Stimulated activated CD4-positive, alpha-beta T cell treated with anti-CD3 and anti-CD28 coated beads, Interleukin-15, amount 100 ng/mL, for 1 hour (primary cell): ENCODE measurements at regions not wholly inside any gene's neighbourhood (a gene's known extent, or its start where the extent isn't known, plus 50 kb on each side); places are given as distances from the start of the nearest gene placed in this dataset.
A peak's percentile ranks its signal among the peaks of the same experiment; 100 is the strongest.
"Not testable (repeated sequence)": the region's sequence is repeated elsewhere in the genome, so short reads cannot be mapped to it uniquely, and the experiment has no call there.

Experiments
- DNase-seq, 2 donors: peaks; one replicate each; pipeline ENCODE4 v3.0.0-alpha.2; 2020; ENCODE audit warnings: low read depth in 1 of 2, low spot score in 1 of 2

GRCh38 chr20:29687438-29687837, 1570.0 kb upstream of the DEFB115 start:
- no peak for DNase-seq

GRCh38 chr20:29689411-29690225, 1567.8 kb upstream of the DEFB115 start:
- DNase-seq = peak in 1 of 2 donors; percentile 12

GRCh38 chr20:29690274-29690673, 1567.2 kb upstream of the DEFB115 start:
- DNase-seq = no peak

GRCh38 chr20:29740601-29740950, 1516.9 kb upstream of the DEFB115 start:
- no peak for DNase-seq

- no peak for DNase-seq
These were observed 1516.4 kb upstream of the DEFB115 start for GRCh38 chr20:29740951-29741593.

GRCh38 chr20:29741594-29741893, 1515.9 kb upstream of the DEFB115 start:
- no peak for DNase-seq

GRCh38 chr20:29741894-29742698, 1515.4 kb upstream of the DEFB115 start:
- no peak for DNase-seq

GRCh38 chr20:29742699-29743100, 1514.8 kb upstream of the DEFB115 start:
- no peak for DNase-seq

- no peak for DNase-seq
These were observed 1514.1 kb upstream of the DEFB115 start for GRCh38 chr20:29743101-29743931.

- no peak for DNase-seq
These were observed 1513.4 kb upstream of the DEFB115 start for GRCh38 chr20:29744071-29744470.

- not testable (repeated sequence) for DNase-seq
These were observed 1511.8 kb upstream of the DEFB115 start for GRCh38 chr20:29745534-29746245.

GRCh38 chr20:29750268-29750899, 1507.1 kb upstream of the DEFB115 start:
- no peak for DNase-seq

- not testable (repeated sequence) for DNase-seq
These were observed 1504.6 kb upstream of the DEFB115 start for GRCh38 chr20:29752644-29753425.

- peak in 1 of 2 donors; percentile 21 for DNase-seq
These were observed 1504.1 kb upstream of the DEFB115 start for GRCh38 chr20:29753426-29753746.

GRCh38 chr20:29753879-29754278, 1503.6 kb upstream of the DEFB115 start:
- DNase-seq = not testable (repeated sequence)

GRCh38 chr20:29755854-29756498, 1501.5 kb upstream of the DEFB115 start:
- DNase-seq = not testable (repeated sequence)

- no peak for DNase-seq
These were observed 1500.8 kb upstream of the DEFB115 start for GRCh38 chr20:29756664-29757063.

- DNase-seq = not testable (repeated sequence)
These were observed 1495.7 kb upstream of the DEFB115 start for GRCh38 chr20:29761621-29762385.
